ENCODE measurements at regions not wholly inside any gene's neighbourhood (a gene's known extent, or its start where the extent isn't known, plus 50 kb on each side); places are given as distances from the start of the nearest gene placed in this dataset.

DNA sequence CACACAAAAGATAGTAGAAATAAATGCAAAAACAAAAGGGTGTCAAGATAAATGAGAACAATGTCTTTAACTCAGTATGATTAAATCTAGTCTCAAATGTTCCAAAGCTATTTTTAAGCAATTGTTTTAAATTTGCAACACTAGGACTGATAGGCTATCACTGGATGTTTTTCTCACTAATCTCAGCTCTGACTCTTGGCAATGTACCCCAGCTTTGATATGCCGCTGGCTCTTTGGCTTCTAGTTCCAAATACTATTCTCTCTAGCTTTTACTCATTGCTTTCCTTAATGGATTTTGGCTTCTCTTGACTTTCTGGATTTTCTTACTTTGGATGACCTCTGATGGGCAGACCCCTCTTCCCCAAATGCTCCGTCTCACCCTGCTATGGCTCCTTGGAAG lies 116.0 kb upstream of the SLC35B3 start:
- TF ChIP-seq, protein P1, sequence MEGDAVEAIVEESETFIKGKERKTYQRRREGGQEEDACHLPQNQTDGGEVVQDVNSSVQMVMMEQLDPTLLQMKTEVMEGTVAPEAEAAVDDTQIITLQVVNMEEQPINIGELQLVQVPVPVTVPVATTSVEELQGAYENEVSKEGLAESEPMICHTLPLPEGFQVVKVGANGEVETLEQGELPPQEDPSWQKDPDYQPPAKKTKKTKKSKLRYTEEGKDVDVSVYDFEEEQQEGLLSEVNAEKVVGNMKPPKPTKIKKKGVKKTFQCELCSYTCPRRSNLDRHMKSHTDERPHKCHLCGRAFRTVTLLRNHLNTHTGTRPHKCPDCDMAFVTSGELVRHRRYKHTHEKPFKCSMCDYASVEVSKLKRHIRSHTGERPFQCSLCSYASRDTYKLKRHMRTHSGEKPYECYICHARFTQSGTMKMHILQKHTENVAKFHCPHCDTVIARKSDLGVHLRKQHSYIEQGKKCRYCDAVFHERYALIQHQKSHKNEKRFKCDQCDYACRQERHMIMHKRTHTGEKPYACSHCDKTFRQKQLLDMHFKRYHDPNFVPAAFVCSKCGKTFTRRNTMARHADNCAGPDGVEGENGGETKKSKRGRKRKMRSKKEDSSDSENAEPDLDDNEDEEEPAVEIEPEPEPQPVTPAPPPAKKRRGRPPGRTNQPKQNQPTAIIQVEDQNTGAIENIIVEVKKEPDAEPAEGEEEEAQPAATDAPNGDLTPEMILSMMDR (IDR thresholded peaks at IDR 0.05; ENCODE audit: low read depth, low read length, missing control alignments): no peak
- no peak for DNase-seq (ENCODE audit: extremely low read depth, low read depth)

DNA sequence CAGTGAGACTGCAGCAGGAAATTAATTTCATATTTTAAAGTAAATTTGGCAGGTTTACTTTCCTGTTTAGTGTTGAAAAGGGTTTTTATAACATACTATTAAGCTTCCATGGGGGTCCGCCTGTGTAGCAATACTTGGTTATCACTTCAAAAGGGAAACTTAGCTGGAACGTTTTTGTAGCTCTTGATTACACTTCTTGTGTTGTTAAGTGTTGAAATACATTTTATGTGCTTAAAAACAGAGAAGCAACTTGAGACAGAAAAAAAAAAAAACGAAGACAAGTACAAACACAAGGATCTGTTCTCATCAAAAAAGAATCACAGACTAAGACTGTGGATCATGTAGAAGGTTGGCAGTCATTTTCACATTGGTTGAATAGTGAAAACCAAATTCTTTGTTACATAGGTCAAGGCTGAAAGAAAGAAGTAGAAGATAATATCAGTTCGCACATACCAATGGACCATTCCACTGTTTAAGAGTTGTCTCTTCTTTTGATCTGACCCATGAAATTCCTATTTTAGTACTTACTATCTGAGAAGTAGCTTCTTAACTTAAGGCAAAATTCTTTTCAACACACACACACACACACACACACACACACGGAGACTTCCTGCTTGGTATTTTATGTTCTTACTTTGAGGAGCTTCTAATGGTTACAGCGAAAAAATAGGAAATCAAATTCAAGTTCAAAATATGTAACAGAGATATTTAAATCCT lies 113.9 kb upstream of the SLC35B3 start:
- TF ChIP-seq, protein P1 (IDR thresholded peaks at IDR 0.05; ENCODE audit: low read depth, low read length, missing control alignments): no peak
- no peak for DNase-seq (ENCODE audit: extremely low read depth, low read depth)
- H3K4me3 ChIP-seq (replicated peaks; ENCODE audit: low read depth, low read length): no peak overlapping the region

More for the DNA sequence above, 116.0 kb upstream of the SLC35B3 start:
- H3K4me3 ChIP-seq (replicated peaks; ENCODE audit: low read depth, low read length): no peak overlapping the region

DNA sequence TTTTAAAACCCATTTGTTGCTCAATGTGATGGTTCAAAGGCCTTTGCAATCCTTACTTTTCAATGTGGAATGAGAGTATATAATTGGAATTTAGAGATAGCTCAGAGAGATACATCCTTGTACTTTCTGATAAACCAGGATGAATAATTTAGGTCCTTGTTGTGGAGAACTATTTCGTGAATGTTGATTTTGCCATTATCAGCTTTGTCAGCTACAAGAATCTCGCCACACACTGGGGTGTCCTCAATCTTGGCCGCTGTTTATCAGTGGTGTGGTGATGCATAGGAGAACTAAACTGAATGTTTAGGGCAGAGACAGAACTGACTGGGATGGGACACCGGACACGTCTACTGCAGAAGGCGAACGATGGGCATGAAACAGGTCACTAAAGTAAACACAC lies 111.2 kb upstream of the SLC35B3 start:
- H3K4me3 ChIP-seq (replicated peaks; ENCODE audit: low read depth, low read length): no peak overlapping the region
- TF ChIP-seq, protein P1 (IDR thresholded peaks at IDR 0.05; ENCODE audit: low read depth, low read length, missing control alignments): no peak
- no peak for DNase-seq (ENCODE audit: extremely low read depth, low read depth)

DNA sequence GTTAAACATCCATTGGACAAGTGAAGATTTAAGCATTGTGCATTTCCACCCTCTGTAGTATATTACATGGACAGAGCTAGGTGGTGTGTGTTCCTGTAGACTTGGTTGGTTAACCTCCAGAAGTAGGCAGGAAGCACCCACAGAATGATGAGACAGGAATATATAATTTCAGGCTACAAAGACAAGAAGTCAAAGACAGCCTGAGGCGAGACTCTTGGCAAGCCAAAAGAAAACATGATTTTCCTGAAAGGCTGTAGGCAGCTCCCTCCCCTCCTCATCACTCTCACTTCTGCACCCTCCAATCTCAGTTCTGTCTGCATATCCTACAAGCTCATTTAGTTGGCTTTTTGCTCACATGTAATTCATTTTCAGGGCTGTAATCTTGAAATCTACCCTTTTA lies 110.0 kb upstream of the SLC35B3 start:
- TF ChIP-seq, protein P1 (IDR thresholded peaks at IDR 0.05; ENCODE audit: low read depth, low read length, missing control alignments): no peak
- no peak overlapping the region for H3K4me3 ChIP-seq (replicated peaks; ENCODE audit: low read depth, low read length)
- no peak for DNase-seq (ENCODE audit: extremely low read depth, low read depth)

DNA sequence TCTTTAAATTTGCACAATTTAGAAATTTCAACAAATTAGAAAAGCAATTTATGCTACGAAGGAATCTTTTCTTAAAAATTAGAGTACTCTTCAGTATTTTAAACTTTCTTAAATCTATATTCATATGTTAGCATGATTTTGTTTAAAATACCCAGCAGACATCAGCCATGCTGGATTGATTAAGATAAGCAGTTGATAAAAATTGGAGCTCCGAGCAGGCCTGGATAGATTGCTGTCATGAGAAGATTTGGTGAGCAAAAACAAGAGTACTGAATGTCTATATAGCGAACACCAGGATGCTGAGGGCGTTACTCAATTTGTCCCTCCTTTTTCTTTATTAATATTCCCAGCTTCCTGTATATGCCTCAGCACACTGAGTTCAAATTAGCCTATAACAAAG lies 108.4 kb upstream of the SLC35B3 start:
- TF ChIP-seq, protein P1 (IDR thresholded peaks at IDR 0.05; ENCODE audit: low read depth, low read length, missing control alignments): no peak
- DNase-seq (ENCODE audit: extremely low read depth, low read depth): no peak
- no peak overlapping the region for H3K4me3 ChIP-seq (replicated peaks; ENCODE audit: low read depth, low read length)

DNA sequence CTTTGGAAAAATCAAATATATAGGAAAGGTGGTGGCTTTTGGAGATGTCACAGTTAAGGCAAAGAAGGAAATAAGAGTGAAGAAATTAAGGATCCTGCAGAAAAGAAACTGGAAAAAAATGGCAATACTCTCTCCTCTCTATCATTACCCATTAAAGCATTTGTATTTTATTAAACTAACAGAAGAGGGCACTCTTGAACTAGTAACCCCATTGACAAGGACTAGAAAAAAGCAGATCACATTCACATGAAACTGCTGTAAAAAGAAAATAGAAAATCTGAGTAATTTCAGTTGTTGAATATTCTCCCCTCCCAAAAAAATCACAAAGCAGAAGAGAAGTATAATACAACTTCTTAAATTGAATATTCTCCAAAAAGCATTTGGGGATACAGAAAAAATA lies 104.1 kb upstream of the SLC35B3 start:
- TF ChIP-seq, protein P1 (IDR thresholded peaks at IDR 0.05; ENCODE audit: low read depth, low read length, missing control alignments): no peak
- DNase-seq (ENCODE audit: extremely low read depth, low read depth): peak; percentile 9
- no peak overlapping the region for H3K4me3 ChIP-seq (replicated peaks; ENCODE audit: low read depth, low read length)

DNA sequence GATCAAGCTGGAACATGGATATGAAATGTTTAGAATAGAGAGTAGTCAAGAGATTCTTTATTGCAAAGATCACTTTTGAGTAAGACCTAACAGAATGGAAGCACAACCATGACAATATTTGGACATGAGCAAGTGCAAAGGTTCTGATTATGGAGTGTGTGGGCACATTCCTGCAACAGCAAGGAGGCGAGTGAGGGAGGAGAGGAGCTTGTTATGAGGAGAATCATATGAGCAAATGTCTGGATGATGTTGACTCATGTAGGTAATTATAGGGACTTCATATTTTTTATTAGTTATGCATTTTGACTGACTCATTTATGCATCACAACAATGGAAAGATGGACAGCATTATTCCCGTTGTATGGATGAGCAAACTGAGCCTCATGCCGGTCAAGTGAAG lies 100.8 kb upstream of the SLC35B3 start:
- DNase-seq (ENCODE audit: extremely low read depth, low read depth): no peak
- TF ChIP-seq, protein P1 (IDR thresholded peaks at IDR 0.05; ENCODE audit: low read depth, low read length, missing control alignments): no peak
- H3K4me3 ChIP-seq (replicated peaks; ENCODE audit: low read depth, low read length): no peak overlapping the region
